Small intestine (tissue), 7 donors: ENCODE measurements at regions not wholly inside any gene's neighbourhood (a gene's known extent, or its start where the extent isn't known, plus 50 kb on each side); places are given as distances from the start of the nearest gene placed in this dataset.

Source experiments
- DNase-seq, 2 donors: peaks; one replicate each; pipeline versions ENCODE4 v3.0.0 to v3.0.0-alpha.2; 2013
- FAIRE-seq: peaks from 2 replicates; lab custom pipeline; 2012; peaks lifted over from hg19 to GRCh38; lab: Jason Lieb, UNC
- H3K27ac ChIP-seq, 3 donors: one replicate each; pipeline ENCODE4 v1.5.1; 2013; ENCODE audit warnings: low read length in 2 of 3, mild to moderate bottlenecking in 2 of 3, control low read depth in 1 of 3, inconsistent platforms in 1 of 3, low read depth in 1 of 3, moderate library complexity in 1 of 3
- H3K27me3 ChIP-seq, 3 donors: one replicate each; pipeline ENCODE4 v1.6.1; 2013; ENCODE audit warnings: low read length in 3 of 3, inconsistent platforms in 1 of 3; ENCODE audit not compliant: control insufficient read depth in 3 of 3, insufficient read depth in 3 of 3
- H3K36me3 ChIP-seq, 3 donors: one replicate each; pipeline ENCODE4 v1.6.1; 2013; ENCODE audit warnings: low read length in 3 of 3, inconsistent platforms in 1 of 3, low read depth in 1 of 3, mild to moderate bottlenecking in 1 of 3, moderate library complexity in 1 of 3; ENCODE audit not compliant: control insufficient read depth in 3 of 3, insufficient read depth in 2 of 3
- H3K4me1 ChIP-seq, 3 donors: one replicate each; pipeline ENCODE4 v1.6.1; 2013; ENCODE audit warnings: low read length in 2 of 3, inconsistent platforms in 1 of 3, low read depth in 1 of 3, mild to moderate bottlenecking in 1 of 3, moderate library complexity in 1 of 3; ENCODE audit not compliant: control insufficient read depth in 3 of 3, insufficient read depth in 2 of 3
- H3K4me3 ChIP-seq, 3 donors: one replicate each; pipeline ENCODE4 v1.5.1; 2013; ENCODE audit warnings: low read length in 3 of 3, control low read depth in 1 of 3, inconsistent platforms in 1 of 3, low read depth in 1 of 3, mild to moderate bottlenecking in 1 of 3, moderate library complexity in 1 of 3
- H3K9me3 ChIP-seq, 2 donors: one replicate each; pipeline ENCODE4 v1.6.1; 2013; ENCODE audit warnings: low read depth in 1 of 2, low read length in 1 of 2; ENCODE audit not compliant: control insufficient read depth in 2 of 2, insufficient read depth in 1 of 2
- WGBS, 3 donors: extraction: QIAGEN DNeasy Blood & Tissue Kit; methylation state at CpG; one replicate each; pipeline ENCODE4 v1.1.7; 2013; 5-methylcytosine and 5-hydroxymethylcytosine counted together
- donor health status: healthy with polysubstance abuse.
- donor health status: control.
- donor health status: control.
- donor health status: Bipolar disorder and iron deficiency.
- donor health status: healthy.

GRCh38 chr18:72201032-72201431 is 343.1 kb downstream of the CBLN2 start:
- no peak overlapping the region for H3K27ac ChIP-seq
- no peaks in the 10 kb centered on the region for H3K27me3 ChIP-seq
- no peak for FAIRE-seq
- H3K36me3 ChIP-seq, result no peaks in the 10 kb centered on the region
- H3K4me1 ChIP-seq, result no peaks in the 10 kb centered on the region
- no peak overlapping the region for H3K4me3 ChIP-seq
- H3K9me3 ChIP-seq, result no peaks in the 10 kb centered on the region
- no peak for DNase-seq

GRCh38 chr18:72197591-72197990 is 346.6 kb downstream of the CBLN2 start:
- H3K4me1 ChIP-seq, result no peaks in the 10 kb centered on the region
- DNase-seq, result no peak
- H3K4me3 ChIP-seq, result no peak overlapping the region
- no peaks in the 10 kb centered on the region for H3K36me3 ChIP-seq
- no peaks in the 10 kb centered on the region for H3K27me3 ChIP-seq
- no peaks in the 10 kb centered on the region for H3K9me3 ChIP-seq
- no peak overlapping the region for H3K27ac ChIP-seq
- FAIRE-seq, result no peak

- FAIRE-seq, result no peak
- H3K4me3 ChIP-seq, result no peak overlapping the region
- no peak overlapping the region for H3K27ac ChIP-seq
- DNase-seq, result no peak
- no peaks in the 10 kb centered on the region for H3K4me1 ChIP-seq
- H3K36me3 ChIP-seq, result no peaks in the 10 kb centered on the region
- WGBS, 3 donors, result 80 to 89% (median 81%) methylated on average over 6 of the region's 6 CpGs
- no peaks in the 10 kb centered on the region for H3K9me3 ChIP-seq
- no peaks in the 10 kb centered on the region for H3K27me3 ChIP-seq
Observed at GRCh38 chr18:72194072-72194471, 350.1 kb downstream of the CBLN2 start.

- no peaks in the 10 kb centered on the region for H3K4me1 ChIP-seq
- WGBS, 3 donors, result 68 to 74% (median 73%) methylated on average over 2 of the region's 2 CpGs
- H3K27me3 ChIP-seq, result no peaks in the 10 kb centered on the region
- DNase-seq (no peak), FAIRE-seq (no peak)
- H3K9me3 ChIP-seq, result no peaks in the 10 kb centered on the region
- no peak overlapping the region for H3K27ac ChIP-seq
- no peak overlapping the region for H3K4me3 ChIP-seq
- H3K36me3 ChIP-seq, result no peaks in the 10 kb centered on the region
Observed at GRCh38 chr18:72187956-72188355, 356.2 kb downstream of the CBLN2 start.

- no peaks in the 10 kb centered on the region for H3K36me3 ChIP-seq
- H3K27ac ChIP-seq, result no peak overlapping the region
- FAIRE-seq (no peak), DNase-seq (no peak)
- peaks cover 0 to 13% of the 10 kb centered on the region in 2 donors for H3K9me3 ChIP-seq
- H3K27me3 ChIP-seq, result no peaks in the 10 kb centered on the region
- WGBS, 3 donors, result 73 to 83% (median 78%) methylated on average over 4 of the region's 4 CpGs
- no peaks in the 10 kb centered on the region for H3K4me1 ChIP-seq
- no peak overlapping the region for H3K4me3 ChIP-seq
Observed at GRCh38 chr18:72181241-72181764, 362.8 kb downstream of the CBLN2 start.

- H3K4me3 ChIP-seq, result no peak overlapping the region
- no peaks in the 10 kb centered on the region for H3K27me3 ChIP-seq
- no peaks in the 10 kb centered on the region for H3K4me1 ChIP-seq
- FAIRE-seq (no peak), DNase-seq (no peak)
- no peaks in the 10 kb centered on the region for H3K36me3 ChIP-seq
- H3K27ac ChIP-seq, result no peak overlapping the region
- peaks cover 0 to 13% of the 10 kb centered on the region in 2 donors for H3K9me3 ChIP-seq
Observed at GRCh38 chr18:72180689-72181088, 363.5 kb downstream of the CBLN2 start.

- Histone ChIP-seq H3K4me3 (no peak overlapping the region), H3K4me1 (no peaks in the 10 kb centered on the region), H3K36me3 (no peaks in the 10 kb centered on the region), H3K27ac (no peak overlapping the region), H3K27me3 (no peaks in the 10 kb centered on the region), H3K9me3 (peaks cover 0 to 8% of the 10 kb centered on the region in 2 donors)
- DNase-seq (no peak), FAIRE-seq (no peak)
- 45 to 68% (median 56%) methylated on average over 3 of the region's 3 CpGs for WGBS, 3 donors
Observed at GRCh38 chr18:72174972-72175649, 369.0 kb downstream of the CBLN2 start.

- WGBS, 3 donors, result 34 to 64% (median 43%) methylated on average over 2 of the region's 2 CpGs
- Histone ChIP-seq H3K36me3 (no peaks in the 10 kb centered on the region), H3K9me3 (peaks cover 0 to 3% of the 10 kb centered on the region in 2 donors), H3K4me1 (no peaks in the 10 kb centered on the region), H3K27me3 (no peaks in the 10 kb centered on the region), H3K27ac (no peak overlapping the region), H3K4me3 (no peak overlapping the region)
- FAIRE-seq (no peak), DNase-seq (no peak)
Observed at GRCh38 chr18:72171596-72171995, 372.5 kb downstream of the CBLN2 start.

- H3K27ac ChIP-seq, result no peak overlapping the region
- 10 to 27% (median 23%) methylated on average over 1 of the region's 1 CpG for WGBS, 3 donors
Observed at GRCh38 chr18:72161691-72162090, 382.5 kb downstream of the CBLN2 start.

More at GRCh38 chr18:72161691-72162090, 382.5 kb downstream of the CBLN2 start:
- H3K4me1 ChIP-seq, result no peaks in the 10 kb centered on the region
- H3K4me3 ChIP-seq, result no peak overlapping the region
- no peaks in the 10 kb centered on the region for H3K27me3 ChIP-seq
- no peaks in the 10 kb centered on the region for H3K36me3 ChIP-seq
- FAIRE-seq (no peak), DNase-seq (no peak)
- H3K9me3 ChIP-seq, result peaks cover 0 to 5% of the 10 kb centered on the region in 2 donors
